Stimulated activated naive CD4-positive, alpha-beta T cell (primary cell): ENCODE measurements at regions not wholly inside any gene's neighbourhood (a gene's known extent, or its start where the extent isn't known, plus 50 kb on each side); places are given as distances from the start of the nearest gene placed in this dataset.
"Not testable (repeated sequence)": the region's sequence is repeated elsewhere in the genome, so short reads cannot be mapped to it uniquely, and the experiment has no call there.

ENCODE experiments used
- DNase-seq, 6 experiments: peaks; one replicate each; lab custom pipeline; 2025; lab: John Stamatoyannopoulos, UW

DNA sequence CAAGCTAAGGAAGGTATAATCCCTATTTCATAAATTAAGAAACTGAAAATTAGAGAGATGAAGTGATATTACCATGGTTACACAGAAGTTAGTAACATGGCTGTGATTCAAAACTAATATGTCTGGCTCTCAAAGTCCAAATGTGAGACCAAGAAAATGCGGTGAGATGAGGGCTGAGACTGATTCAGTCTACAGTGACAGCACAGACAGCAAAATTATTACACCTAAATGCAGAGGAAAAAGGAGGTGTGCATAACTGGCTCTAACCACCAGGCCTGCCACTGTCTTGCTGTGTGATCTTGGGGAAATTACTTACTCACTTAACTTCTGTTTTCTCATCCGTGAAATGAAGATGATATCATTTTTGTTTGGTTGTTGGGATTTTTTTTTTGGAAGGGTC lies 270.0 kb upstream of the SOX9 start:
- no peak for DNase-seq

DNA sequence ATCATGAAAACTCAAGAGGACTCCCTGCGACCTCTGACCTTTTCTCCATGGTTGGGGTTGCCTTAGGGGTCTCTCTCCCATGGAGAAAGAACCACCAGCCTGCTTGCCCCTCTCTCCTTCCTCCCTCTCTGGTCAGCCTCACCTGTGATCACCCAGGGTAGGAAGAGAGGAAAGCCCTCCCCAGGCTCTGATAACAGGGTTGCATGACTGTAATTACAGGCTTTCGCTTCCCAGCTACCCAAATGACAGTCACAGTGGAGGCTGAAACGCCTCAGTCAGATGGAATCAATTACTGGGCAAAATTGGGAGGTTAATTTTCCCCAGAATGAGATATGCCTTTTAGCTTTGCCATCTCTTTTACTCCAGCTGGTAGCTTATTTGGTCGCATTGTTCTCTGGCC lies 265.8 kb upstream of the SOX9 start:
- no peak for DNase-seq

DNA sequence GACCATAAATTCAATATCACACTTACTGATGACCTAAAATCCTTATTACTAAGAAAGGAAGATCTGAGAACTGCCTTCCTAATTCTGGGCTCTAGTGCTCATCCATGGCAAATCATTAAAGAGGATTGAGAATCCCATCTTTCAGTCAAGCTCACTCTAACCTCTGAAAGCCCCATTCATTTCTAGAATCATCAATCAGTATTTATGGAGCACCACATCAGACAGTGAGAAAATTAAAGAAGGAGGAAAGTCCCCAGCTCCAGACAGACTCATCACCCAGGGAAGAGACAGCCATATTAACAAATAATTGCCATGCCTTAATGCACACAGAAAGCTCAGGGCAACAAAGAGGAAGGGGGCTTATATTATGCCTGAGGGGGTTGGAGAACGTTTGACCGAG lies 256.1 kb upstream of the SOX9 start:
- DNase-seq, result no peak

DNA sequence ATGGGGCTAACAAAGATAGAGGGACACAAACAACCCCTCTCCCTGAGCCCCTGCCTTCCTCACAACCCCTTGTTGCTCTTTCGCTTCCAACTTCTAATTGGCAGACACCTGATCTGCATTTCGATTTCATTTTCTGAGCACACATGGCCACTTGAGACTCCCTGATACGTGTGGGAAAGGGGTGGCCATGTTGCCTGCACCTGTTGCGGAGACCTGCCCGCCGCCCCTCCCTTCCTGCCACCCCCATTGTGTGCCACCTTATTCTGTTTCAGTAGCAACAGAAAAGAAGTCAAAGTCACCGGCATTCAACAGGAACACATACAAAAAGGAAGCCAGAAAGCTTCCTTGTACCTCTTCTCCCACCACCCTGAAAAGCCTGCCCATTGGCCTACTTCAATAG lies 254.7 kb upstream of the SOX9 start:
- no peak for DNase-seq

DNA sequence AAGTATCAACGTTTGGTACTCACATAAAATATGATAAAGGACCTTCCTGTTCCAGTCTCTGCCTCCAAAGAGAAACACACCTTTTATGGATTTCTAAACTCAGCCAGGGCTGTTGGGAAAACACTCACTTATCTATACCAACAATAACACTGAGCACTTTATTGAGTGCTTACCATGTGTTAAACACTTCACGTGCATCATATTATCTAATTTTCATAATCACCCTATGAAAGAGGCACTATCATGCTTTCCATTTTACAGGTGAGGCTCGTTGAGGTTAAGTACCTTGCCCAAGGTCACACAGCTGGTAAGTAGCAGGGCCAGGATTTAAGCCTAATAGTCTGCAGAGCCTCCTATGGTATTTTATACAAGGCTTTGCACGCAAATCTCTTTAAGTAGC lies 251.5 kb upstream of the SOX9 start:
- DNase-seq, result no peak

DNA sequence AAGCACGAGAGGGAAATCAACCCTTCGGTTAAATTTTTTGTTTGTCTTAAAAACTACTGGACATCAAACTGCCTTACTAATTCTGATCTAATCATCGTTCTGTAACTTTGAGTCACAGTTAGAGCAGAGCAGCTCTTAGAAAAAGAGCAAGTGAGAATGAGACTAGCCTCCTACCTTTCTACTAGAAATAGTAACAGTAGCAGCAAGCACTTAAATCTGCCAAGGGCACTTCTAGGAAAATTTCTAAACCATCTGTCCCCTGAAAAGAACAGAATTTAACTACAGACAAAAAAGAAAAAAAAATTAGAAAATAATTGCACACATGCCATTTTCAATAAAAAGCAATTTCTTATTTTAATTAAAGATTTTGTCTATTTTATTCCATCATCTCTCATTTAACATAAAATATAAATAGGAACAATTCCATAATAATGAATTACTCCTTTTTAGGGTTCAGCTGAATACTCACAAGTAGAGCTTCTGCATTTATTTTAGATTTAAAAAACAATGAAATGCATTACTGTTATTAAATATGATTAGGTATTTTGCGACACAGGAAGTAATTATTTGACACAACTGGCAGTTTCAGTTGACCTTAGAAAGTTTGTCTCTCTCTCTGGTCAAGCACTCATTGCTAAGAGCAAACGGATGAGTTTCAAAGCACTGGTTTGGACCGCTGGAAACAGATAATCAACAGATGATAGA lies 250.8 kb upstream of the SOX9 start:
- no peak for DNase-seq

DNA sequence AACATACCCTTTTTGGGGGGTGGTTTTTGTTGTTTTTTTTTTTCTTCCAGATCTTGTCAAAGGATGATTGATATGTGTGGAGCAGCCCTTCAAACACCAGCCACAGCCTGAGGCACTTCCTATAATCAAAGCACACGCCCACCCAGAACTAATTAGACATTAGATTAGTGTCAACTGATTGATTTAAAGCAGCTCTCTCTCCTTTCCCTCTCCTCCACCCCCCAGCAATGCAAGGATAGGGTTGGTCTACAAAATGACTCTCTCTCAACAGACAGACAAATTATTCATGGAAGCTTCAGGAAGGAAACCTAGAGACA lies 250.3 kb upstream of the SOX9 start:
- DNase-seq, result no peak

DNA sequence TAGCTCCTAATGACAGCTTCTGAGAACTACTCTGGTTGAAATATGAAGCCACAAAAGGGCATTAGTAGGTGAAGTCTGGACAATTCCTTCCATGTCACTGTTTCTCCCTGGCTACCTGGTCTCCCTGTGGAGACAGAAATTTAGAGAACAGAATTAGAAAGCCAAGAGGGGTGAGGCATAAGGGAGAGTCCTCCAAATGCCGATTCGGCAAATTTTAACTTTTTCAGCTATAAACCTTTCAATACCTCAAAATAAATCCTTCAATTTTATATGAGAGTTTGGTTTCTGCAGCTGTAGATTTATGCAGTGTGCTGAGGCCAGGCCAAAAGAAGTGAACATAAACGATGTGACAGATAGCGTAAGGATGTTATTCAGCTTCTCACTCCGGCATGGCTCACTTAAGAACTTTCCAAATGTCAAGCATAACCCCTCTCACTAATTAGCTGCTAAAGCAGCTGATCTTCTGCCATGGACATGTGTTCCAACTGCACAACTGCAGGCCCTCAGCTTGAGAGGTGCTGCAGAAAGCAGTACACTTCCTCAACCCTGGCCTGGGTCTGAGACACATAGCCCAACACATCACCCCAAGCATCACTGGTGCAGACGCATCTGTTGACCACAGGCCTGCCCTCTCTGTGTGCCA lies 247.9 kb upstream of the SOX9 start:
- no peak for DNase-seq

DNA sequence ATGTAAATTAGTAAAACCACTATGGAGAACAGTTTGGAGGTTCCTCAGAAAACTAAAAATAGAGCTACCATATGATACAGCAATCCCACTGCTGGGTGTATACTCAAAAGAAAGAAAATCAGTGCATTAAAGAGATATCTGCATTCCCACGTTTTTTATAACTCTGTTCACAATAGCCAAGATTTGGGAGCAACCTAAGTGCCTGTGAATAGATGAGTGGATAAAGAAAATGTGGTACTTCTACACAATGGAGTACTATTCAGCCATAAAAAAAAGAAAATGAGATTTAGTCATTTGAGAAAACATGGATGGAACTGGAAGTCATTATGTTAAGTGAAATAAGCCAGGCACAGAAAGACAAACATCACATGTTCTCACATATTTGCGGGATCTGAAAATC lies 246.0 kb upstream of the SOX9 start:
- DNase-seq, result not testable (repeated sequence)

DNA sequence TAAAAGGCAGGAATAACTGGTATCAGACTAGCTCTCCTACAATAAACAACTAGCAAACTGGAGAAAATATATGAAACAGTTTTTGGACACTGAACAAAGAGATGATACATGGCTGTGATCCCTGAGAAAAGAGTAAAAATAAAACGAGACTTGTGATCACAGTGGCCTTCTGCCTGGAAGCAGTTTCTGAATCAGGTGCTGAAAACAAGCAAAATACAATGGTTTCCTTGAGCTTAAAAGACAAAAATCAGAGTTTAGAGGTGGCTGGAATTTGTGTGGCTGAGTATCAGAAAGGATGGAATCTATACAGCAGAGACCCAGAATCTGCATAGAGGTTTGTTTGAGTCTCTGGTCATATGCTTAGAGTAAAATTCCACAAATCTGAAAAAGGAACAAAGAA lies 242.5 kb upstream of the SOX9 start:
- DNase-seq, result no peak

DNA sequence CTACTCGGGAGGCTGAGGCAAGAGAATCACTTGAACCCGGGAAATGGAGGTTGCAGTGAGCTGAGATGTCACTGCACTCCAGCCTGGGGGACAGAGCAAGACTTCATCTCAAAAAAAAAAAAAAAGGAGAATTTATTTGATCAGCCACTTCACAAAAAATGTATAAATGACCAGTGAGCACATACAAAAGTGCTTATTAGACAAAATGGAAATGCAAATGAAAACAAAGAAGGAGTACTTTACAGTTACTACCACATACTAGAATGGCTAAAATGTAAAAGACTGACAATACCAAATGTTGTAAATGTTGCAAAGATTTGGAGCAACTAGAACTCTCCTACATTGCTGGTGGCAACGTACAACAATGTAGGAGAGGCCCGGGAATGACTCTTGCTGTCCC lies 241.8 kb upstream of the SOX9 start:
- DNase-seq, result no peak

DNA sequence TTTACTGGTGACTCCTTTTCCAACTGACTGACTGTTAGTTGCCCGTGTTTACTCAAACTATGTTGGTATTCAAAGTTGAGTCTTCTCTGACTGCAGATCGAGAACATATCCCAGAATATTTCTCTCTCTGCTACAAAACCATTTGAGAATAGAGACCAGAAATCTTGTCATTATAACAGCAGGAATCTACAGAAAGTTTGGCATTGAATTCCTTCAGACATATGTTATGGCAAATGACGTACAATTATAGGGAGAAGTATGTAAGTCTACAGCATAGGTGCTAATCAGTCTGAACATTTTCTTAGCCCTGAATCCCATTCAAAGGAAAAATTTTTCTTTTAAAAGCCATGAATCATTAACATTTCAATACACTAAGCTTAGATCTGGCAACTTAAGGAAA lies 239.8 kb upstream of the SOX9 start:
- DNase-seq, result no peak

DNA sequence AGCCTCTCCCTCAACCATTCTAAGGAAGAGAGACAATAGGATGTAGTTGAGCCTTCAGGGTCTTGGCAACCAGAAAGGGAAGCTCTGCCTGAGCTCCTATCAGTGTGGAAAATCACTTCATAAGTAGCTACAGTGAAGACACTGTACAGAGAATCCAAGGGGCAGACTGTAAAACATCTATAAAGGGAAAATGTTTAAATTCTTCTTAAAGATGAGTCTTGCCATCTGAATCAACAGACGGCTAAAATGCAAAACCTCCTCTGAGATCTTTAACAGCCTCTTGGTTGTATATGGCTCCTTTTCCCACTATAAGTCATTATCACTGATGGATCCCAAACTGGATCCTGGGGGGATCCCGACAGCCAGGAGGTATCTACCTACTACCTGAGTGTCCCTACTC lies 239.2 kb upstream of the SOX9 start:
- no peak for DNase-seq

DNA sequence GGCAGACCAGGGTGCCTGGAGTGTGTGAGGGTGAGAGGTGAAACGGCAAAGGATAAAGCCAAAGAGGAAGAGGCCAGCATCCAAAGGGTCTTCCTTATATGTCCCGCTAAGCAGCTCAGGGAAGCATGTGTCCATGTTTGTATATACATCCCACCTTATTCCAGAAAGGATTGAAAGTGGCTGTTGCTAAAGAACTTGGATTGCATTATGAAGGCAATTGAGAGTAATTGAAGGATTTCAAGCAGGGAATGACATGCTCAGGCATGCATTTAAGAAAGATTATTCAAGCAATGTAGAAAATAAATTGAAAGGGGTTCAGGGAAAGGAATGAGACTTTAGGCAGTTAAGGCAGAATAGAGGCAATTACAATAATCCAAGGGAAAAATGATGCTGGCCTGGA lies 237.6 kb upstream of the SOX9 start:
- no peak for DNase-seq

DNA sequence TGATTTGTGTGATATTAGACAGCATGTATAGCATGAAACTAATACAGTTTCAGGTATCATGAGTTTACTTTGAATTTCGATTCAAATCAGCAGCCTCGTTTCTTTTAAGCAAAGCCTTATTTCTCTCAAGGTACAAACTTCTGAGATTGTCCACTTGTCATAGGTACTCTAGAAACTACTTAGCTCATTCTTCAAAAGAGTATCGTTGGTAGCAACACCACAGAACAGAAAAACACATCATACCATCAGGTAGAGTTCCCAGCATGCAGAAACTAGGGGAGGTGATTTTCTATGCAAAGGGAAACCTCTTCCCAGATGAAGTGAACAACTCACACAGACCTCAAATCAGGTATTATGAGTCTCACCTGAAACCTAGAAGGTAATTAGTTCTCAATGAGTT lies 237.0 kb upstream of the SOX9 start:
- DNase-seq, result no peak

DNA sequence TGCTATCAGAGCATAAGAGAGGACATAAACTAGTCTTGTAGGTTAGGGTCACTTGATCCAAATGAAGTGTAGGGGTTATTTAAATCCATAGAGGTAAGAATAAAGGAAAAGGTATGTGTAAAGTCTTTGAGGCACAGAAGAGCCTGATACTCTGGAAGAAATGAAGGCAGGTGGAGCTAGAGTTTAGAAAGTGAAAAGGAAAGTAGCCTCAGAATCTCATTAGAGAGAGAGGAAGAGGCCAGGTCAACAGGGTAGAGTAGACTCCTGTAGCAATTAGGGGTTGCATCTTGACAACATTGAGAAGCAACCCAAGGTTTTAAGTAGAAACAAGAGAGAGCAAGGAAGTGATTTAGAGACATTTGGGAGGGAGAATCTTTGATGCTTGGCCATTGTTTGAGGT lies 235.2 kb upstream of the SOX9 start:
- DNase-seq, result no peak

DNA sequence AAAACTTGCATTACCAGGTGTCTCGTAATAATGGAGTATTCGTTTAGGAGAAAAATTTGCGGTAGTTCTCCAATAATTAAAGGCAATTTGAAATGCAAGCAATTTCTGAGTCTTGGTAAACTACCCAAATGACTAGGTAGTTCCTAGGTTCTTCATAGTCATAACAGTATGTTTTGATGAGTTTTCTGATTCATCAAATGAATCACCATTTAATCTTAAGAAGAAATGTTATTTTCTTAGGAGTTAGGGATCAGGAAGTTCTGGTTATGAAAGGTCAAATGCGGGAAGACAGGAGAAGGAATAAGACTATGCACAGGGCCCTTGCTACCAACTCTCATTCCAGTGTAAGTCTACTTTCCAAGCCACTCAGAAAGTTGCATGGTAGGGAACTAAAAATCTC lies 221.5 kb upstream of the SOX9 start:
- no peak for DNase-seq

DNA sequence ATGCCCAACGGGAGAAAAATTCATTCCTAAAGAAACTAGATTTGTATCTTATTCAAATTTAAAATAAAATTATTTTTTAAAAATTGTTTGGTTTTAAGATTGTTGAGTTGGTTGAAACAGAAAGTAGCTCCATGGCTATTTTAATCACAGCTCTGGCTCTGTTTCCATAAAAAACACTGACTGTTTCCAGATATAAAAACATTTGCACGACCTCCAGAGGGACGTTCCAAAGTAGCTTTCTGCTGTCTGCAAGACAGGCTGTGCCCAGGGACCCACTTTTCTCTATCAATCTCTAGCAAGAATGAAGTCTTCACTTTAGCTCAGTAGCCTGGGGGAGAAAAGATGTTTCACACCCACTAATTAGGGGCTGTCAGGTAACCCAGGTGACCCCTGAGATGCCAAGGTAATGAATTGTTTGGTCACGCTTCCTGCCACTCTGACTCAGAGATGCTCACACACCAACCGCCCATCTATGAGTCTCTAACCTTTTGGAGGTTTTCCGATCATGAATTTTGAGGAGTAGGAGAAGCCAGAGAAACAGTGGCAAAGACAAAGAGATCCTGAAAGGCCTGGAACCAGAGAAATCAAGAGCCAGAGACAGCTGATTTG lies 220.1 kb upstream of the SOX9 start:
- no peak for DNase-seq

DNA sequence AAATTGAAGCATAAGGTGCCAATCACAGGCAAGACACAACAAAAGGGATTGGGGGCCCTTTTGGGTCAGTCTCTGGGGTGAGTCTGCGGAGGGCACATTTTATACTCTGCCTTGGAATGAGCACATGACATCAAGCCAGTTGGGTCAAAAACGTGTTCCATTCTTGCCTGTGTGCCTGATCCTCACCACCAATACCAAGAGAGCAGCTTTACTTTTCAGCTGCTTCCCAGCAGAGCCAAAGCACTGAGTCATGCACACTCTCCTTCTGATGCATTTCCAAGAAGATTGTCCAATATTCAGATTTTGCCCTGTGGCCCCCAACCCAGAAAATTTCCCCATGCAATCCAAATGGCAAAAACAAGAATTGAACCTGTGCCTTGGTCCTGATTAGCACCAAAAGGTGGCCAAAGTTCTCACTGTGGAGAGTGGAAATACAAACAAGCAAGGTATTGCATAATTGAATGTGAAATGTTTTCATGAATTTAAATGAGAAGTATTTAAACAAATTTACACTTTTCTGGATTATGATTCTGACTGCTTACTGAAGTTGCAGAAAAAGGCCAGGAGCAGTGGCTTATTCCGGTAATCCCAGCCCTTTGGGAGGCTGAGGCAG lies 217.8 kb upstream of the SOX9 start:
- no peak for DNase-seq

DNA sequence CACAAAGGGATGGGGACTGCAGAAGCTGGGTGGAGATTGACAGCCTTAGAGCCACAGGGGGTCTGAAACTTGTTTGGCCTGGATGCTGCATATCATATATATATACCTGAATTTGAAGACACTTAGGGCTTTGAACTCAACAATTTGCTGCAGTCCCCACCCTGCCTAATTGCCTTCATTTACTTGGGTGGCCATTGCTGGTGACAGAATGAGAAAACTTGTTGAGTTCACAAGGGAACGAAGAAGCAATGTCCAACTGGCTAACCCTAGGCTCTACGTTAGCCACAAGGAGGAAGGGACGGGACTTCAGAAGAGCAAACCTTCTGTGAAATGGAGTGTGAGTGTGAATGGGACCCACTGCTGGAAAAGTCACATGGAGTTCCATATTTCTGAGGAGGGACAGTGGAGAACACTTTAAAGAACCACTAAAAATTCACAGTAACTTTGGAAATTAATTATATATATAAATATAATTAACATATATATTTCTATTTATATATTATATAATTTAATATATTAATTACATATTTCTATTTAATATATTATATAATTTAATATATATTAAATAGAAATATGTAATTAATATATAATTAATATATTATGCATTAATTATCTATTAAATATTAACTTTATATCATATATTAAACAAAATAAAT lies 215.3 kb upstream of the SOX9 start:
- no peak for DNase-seq

DNA sequence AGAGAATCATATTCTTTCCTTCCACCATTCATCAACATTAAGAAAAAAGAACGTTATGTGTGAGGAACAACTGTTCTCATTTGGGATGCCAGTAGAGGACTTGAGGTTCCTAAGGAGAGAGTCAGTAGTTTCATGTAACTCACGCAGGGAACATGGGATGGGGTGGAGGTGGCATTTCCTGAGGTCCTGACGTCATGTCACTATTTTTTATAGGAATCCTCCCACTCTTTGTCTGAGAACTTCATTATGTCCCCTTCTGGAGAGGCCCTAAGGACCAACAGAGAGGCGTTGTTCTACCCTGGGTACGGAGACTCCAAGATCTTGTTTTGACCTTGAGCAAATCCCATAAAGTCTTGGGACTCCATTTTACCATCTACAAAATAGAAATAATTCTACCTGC lies 211.7 kb upstream of the SOX9 start:
- DNase-seq, result no peak

DNA sequence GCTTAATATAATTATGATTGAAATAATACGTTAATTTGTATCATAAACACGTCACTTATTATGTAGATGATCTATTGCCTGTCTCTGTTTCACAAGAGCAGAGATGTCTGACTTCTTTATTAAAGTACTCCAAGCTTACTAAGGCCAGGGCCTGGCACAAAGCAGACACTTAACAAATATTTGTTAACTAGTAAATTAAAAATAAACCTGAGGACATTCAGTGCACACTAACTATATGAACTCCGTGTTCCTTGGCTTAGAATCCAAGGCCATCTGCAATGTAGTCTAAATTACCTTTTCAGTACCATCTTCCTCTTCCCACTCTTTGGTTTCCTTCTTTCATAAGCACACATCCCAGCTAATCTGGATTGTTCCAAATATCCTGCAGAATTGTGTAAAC lies 210.8 kb upstream of the SOX9 start:
- no peak for DNase-seq

DNA sequence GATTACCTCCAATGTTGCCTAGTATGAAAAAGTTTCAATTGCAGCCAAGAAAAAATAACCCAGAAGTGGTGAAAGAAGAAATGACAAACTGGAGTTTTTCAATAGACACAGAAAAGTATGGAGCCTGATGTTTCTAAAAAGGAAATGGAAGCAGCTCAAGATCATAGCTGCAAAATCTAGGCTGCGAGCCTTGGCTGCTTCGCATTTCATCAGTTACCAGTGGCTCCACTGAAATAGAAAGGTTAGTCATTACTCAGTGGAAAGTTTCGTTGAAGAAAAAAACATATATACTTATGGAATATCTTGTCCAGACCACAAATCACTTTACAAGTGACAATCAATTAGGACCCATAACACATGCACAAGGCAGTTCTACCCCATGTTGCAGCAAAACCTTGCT lies 206.8 kb upstream of the SOX9 start:
- DNase-seq, result no peak
